Pancreas (tissue), 10 donors: ENCODE measurements at regions not wholly inside any gene's neighbourhood (a gene's known extent, or its start where the extent isn't known, plus 50 kb on each side); places are given as distances from the start of the nearest gene placed in this dataset.

ENCODE experiments used
- ATAC-seq, 4 donors: fragments of 200-7000 bp; cut with Tn5 transposase; one replicate each; pipeline versions ENCODE4 v1.8.0 to v1.9.1; 2020; ENCODE audit warnings: mild to moderate bottlenecking in 4 of 4, moderate library complexity in 4 of 4
- DNase-seq, 6 donors: peaks; one replicate each; pipeline ENCODE4 v3.0.0-alpha.2; 2020
- FAIRE-seq: peaks from 2 replicates; lab custom pipeline; 2012; peaks lifted over from hg19 to GRCh38; lab: Jason Lieb, UNC
- H3K27ac ChIP-seq, 4 donors: fragments of 200-600 bp; sonication (generic); 1 replicate in 3 of 4; 2 replicates in 1 of 4; pipeline versions ENCODE4 v1.5.0 to v1.8.0; 2020
- H3K27me3 ChIP-seq, 4 donors: fragments of 200-600 bp; one replicate each; pipeline ENCODE4 v1.8.0; 2021
- H3K36me3 ChIP-seq, 3 donors: fragments of 200-600 bp; sonication (generic) in 1 of 3; one replicate each; pipeline versions ENCODE4 v1.5.0 to v1.8.0; 2020 to 2021
- H3K4me1 ChIP-seq, 3 donors: fragments of 200-600 bp; one replicate each; pipeline ENCODE4 v1.8.0; 2021
- H3K4me3 ChIP-seq, 4 donors: fragments of 200-600 bp; sonication (generic) in 2 of 4; one replicate each; pipeline versions ENCODE4 v1.5.0 to v1.8.0; 2020 to 2021
- H3K9me3 ChIP-seq, 4 donors: fragments of 200-600 bp; one replicate each; pipeline ENCODE4 v1.8.0; 2021
- CTCF ChIP-seq, 4 donors: fragments of 200-600 bp; sonication (generic) in 3 of 4; IDR thresholded peaks; one replicate each; pipeline versions ENCODE4 v1.5.0 to v1.8.0; 2021; ENCODE audit warnings: antibody characterized with exemption in 4 of 4
- whole genome bisulfite sequencing, 2 donors: extraction: QIAGEN DNeasy Blood & Tissue Kit; methylation state at CpG; one replicate each; pipeline ENCODE4 v1.1.7; 2013; 5-methylcytosine and 5-hydroxymethylcytosine counted together
- intact Hi-C, 3 donors: fragments of 100-400 bp; cut with DNase I; formaldehyde crosslinking; loops; one replicate each; pipeline versions ENCODE4 v1.11.1 to v1.14.2; 2022
- donor health status: healthy with polysubstance abuse.
- donor health status: DM: no; HTN: no; CAD: no; lungs with moderate emphysema.
- donor health status: DM: no; HTN: no; CAD: no.
- donor health status: control.
- donor health status: control.
- donor health status: Bipolar disorder and iron deficiency.
- donor health status: DM: yes; HTN: yes; CAD: no.
- donor health status: DM: no; HTN: no; CAD: no.
- donor health status: DM: no; HTN: no; CAD: no.
- donor health status: DM: yes; HTN: yes; CAD: no.

DNA sequence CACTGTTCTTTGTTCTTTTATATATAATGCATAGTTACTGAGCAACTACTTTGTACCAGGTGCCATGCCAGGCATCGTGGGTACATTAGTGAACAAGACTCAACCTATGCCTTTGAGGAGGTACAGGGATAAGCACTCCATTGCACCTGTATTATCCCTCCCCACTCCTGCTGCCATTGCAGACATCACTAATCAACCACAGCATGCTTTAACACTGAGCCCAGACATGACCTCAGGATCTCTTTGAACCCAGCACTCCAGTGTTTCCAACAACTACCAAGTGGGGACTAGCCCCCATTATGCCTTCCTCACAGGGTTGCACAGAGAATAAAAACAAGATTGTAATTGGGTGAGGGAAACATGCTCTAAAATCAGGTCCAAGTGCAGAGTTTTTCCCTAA, 60.5 kb upstream of the COL13A1 start:
- ATAC-seq (no peak), FAIRE-seq (no peak), DNase-seq (no peak)
- intact Hi-C loops = no loop called here
- H3K4me1 ChIP-seq = no peaks in the 10 kb centered on the region
- H3K9me3 ChIP-seq = no peaks in the 10 kb centered on the region
- H3K36me3 ChIP-seq = no peaks in the 10 kb centered on the region
- no peak overlapping the region for H3K4me3 ChIP-seq
- H3K27ac ChIP-seq = no peak overlapping the region
- 77 to 82% methylated on average over 1 of the region's 1 CpG for WGBS, 2 donors
- TF ChIP-seq CTCF (IDR thresholded peaks at IDR 0.05) = no peak
- peaks cover 0 to 4% (median 0%) of the 10 kb centered on the region in 4 donors for H3K27me3 ChIP-seq

GRCh38 chr10:69741671-69742355, 59.9 kb upstream of the COL13A1 start:
- FAIRE-seq (no peak), ATAC-seq (no peak), DNase-seq (no peak)
- peaks cover 0 to 4% (median 0%) of the 10 kb centered on the region in 4 donors for H3K27me3 ChIP-seq
- TF ChIP-seq CTCF (IDR thresholded peaks at IDR 0.05) = no peak
- H3K9me3 ChIP-seq = no peaks in the 10 kb centered on the region
- H3K4me1 ChIP-seq = no peaks in the 10 kb centered on the region
- intact Hi-C loops = no loop called here
- H3K4me3 ChIP-seq = no peak overlapping the region
- no peak overlapping the region for H3K27ac ChIP-seq
- WGBS, 2 donors = 64 to 75% methylated on average over 5 of the region's 5 CpGs
- no peaks in the 10 kb centered on the region for H3K36me3 ChIP-seq

- peaks cover 0 to 4% (median 0%) of the 10 kb centered on the region in 4 donors for H3K27me3 ChIP-seq
- H3K36me3 ChIP-seq = no peaks in the 10 kb centered on the region
- no peaks in the 10 kb centered on the region for H3K4me1 ChIP-seq
- DNase-seq = no peak
- 79 to 95% methylated on average over 1 of the region's 1 CpG for WGBS, 2 donors
- no peak for TF ChIP-seq CTCF (IDR thresholded peaks at IDR 0.05)
- no peak overlapping the region for H3K4me3 ChIP-seq
- no peak overlapping the region for H3K27ac ChIP-seq
- ATAC-seq = no peak
- H3K9me3 ChIP-seq = no peaks in the 10 kb centered on the region
- intact Hi-C loops = no loop called here
- FAIRE-seq = no peak
Observed at GRCh38 chr10:69742356-69742695, 59.4 kb upstream of the COL13A1 start.

DNA sequence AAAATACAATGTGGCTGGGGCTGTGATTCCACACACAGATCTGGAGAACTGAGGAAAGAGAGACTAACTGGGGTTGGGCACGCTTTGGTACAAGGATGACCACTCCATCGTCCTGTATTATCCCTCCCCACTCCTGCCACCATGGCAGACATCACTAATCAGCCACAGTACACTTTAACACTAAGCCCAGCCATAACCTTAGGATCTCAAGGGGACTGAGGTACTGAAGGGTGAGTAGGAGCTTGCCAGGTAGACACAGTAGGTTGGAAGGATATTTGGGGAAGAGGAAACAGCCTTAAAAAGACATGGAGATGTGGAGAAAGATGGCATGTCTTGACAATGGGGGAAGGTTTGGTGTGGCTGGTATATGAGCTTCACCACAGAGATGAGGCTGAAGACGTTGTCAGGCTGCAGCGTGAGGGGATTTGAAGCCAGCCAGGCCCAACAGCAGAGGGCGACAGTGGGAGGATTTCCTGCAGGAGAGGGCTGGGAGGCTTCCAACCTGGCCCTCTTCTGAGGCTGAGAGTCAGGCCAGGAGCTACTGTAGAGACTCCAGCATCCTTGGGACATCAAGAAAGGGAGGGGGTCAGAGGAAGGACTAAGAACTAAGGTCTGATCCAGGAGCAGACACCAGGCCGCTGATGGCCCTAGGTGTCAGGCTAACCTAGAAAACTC, 58.6 kb upstream of the COL13A1 start:
- DNase-seq (peak in 1 of 6 donors; percentile 37), FAIRE-seq (no peak), ATAC-seq (peak in 2 of 4 donors; percentile 42 to 51)
- intact Hi-C loops = no loop called here
- TF ChIP-seq CTCF (IDR thresholded peaks at IDR 0.05) = peak in 1 of 4 donors; percentile 17
- H3K4me3 ChIP-seq = no peak overlapping the region
- peaks cover 0 to 4% (median 0%) of the 10 kb centered on the region in 4 donors for H3K27me3 ChIP-seq
- no peaks in the 10 kb centered on the region for H3K9me3 ChIP-seq
- H3K36me3 ChIP-seq = no peaks in the 10 kb centered on the region
- H3K4me1 ChIP-seq = no peaks in the 10 kb centered on the region
- no peak overlapping the region for H3K27ac ChIP-seq
- WGBS, 2 donors = 45 to 51% methylated on average over 6 of the region's 6 CpGs

GRCh38 chr10:69744971-69745370, 56.7 kb upstream of the COL13A1 start:
- intact Hi-C loops = no loop called here
- no peak overlapping the region for H3K27ac ChIP-seq
- 62 to 74% methylated on average over 4 of the region's 4 CpGs for WGBS, 2 donors
- no peak for FAIRE-seq
- TF ChIP-seq CTCF (IDR thresholded peaks at IDR 0.05) = no peak
- H3K4me3 ChIP-seq = no peak overlapping the region
- no peak for ATAC-seq
- H3K9me3 ChIP-seq = no peaks in the 10 kb centered on the region
- no peaks in the 10 kb centered on the region for H3K4me1 ChIP-seq
- peaks cover 0 to 4% (median 0%) of the 10 kb centered on the region in 4 donors for H3K27me3 ChIP-seq
- no peaks in the 10 kb centered on the region for H3K36me3 ChIP-seq
- no peak for DNase-seq
